GOT3 (cell line): ENCODE measurements at regions not wholly inside any gene's neighbourhood (a gene's known extent, or its start where the extent isn't known, plus 50 kb on each side); places are given as distances from the start of the nearest gene placed in this dataset.
"Not testable (repeated sequence)": the region's sequence is repeated elsewhere in the genome, so short reads cannot be mapped to it uniquely, and the experiment has no call there.

Experiments used
- DNase-seq: peaks from one replicate; lab custom pipeline; 2025; ENCODE audit warnings: mixed read lengths; lab: John Stamatoyannopoulos, UW

DNA sequence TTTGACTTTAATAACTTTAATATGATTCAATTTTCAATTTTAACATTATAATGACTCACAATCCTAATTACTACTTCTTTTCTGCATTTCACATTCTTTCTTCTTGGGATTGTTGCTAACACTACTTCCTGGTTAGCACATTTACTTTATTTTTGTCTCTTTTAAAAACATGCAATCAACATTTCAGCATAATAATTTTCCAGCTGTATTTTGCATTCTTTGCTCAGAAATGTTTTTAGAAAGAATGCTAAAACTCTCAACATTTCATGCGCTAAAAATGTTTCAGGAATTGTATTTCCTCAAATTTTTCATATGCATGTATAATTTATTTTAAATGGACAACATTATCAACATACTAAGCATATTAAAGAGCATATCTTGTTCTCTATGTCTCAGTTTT is 1302.1 kb upstream of the GJE1 start:
- DNase-seq: no peak

- DNase-seq: no peak
Observed at GRCh38 chr6:140828856-140829255, 1303.9 kb upstream of the GJE1 start.

GRCh38 chr6:140827593-140827992 is 1305.1 kb upstream of the GJE1 start:
- no peak for DNase-seq

GRCh38 chr6:140825731-140826130 is 1307.0 kb upstream of the GJE1 start:
- DNase-seq: no peak

DNA sequence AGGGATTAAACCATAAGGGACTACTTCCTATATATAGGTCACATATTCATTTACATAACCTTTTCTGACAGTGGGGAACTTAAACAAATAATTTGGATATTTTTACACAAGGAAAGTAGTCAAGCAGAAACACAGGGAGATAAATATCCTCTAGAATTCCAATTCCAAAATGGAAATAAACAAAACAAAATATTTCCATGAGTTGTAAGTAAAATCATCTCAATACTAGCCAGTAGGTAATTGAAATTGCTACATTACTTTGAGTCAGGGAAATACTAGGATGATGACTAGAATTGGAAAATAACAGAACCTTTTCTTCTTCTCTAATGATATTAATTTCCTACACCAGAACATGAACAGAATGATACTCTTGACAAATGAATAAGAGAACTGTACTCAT is 1308.1 kb upstream of the GJE1 start:
- DNase-seq: no peak

DNA sequence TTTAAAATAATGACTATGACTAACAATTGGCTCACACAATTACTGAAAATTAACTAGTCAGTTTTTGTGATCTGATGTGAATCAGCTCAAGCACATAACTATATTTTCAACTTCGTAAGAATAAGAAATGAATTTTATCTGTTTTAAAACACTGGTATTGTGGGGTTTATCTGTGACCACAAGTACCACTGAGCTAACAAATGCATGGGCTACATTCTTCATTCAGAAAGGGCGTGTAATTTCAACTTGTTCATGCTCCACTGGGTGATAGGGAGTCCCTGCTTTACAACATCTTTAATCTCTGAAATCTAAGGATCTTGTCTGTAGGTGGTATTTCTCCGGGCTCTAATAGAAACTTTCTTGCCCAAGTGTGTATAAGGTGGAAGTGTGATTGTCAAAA is 1311.5 kb upstream of the GJE1 start:
- DNase-seq: no peak

GRCh38 chr6:140817176-140817575 is 1315.5 kb upstream of the GJE1 start:
- no peak for DNase-seq

- no peak for DNase-seq
Observed at GRCh38 chr6:140816681-140817080, 1316.0 kb upstream of the GJE1 start.

DNA sequence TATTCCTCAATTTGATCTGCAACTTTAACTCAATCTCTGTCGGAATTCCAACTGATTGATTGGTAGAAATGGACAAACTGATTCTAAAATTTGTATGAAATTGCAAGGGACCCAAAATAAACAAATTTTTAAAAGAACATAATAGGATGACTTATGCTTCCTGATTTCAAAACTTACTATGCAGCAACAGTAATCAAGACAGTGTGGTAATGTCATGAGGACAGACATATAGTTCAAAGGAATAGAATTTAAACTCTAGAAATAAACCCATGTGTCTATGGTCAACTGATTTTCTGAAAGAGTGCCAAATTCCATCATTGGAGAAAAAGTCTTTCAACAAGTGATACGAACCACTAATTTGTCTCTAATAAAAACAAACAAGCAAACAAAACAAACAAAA is 1320.1 kb upstream of the GJE1 start:
- DNase-seq: no peak

DNA sequence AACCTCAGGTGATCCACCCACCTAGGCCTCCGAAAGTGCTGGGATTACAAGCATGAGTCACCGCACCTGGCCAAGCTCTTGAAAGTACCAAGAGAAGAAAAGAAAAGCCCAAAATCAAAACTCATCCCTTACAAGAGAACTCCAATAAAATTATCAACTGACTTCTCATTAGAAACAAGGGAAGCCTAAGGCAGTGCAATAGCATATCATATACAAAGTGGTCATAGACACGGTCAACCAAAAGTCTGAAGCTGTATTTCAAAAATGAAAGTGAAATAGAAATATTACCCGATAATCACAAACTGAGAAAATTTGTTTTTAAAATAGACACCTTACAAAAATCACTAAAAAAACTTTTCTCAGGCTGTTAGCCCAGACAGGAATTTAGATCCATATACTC is 1321.1 kb upstream of the GJE1 start:
- DNase-seq: no peak

GRCh38 chr6:140809694-140810101 is 1323.0 kb upstream of the GJE1 start:
- no peak for DNase-seq

GRCh38 chr6:140806431-140806830 is 1326.3 kb upstream of the GJE1 start:
- DNase-seq: no peak

GRCh38 chr6:140794544-140794943 is 1338.2 kb upstream of the GJE1 start:
- DNase-seq: no peak

- DNase-seq: no peak
Observed at GRCh38 chr6:140790109-140790508, 1342.6 kb upstream of the GJE1 start.

- no peak for DNase-seq
Observed at GRCh38 chr6:140789466-140789865, 1343.3 kb upstream of the GJE1 start.

DNA sequence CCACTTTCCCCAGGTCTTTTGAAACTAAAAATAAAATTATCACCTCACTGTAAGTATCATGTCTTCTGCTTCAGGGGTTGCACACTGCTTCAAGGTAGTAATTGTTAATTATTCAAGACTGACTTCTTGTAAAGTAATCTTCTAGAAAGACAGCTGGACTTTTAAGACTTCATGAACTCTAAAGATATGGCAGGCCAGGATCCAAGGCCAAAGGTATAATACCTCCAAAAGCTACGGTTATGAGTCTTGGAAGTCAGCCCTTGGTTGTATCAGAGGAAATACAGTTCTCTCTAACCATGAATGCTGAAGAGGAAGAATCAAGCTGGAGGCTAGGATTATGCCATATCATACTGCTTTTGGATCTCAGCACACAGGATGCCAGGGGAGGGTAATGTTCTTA is 1346.8 kb upstream of the GJE1 start:
- DNase-seq: no peak

GRCh38 chr6:140784573-140784972 is 1348.2 kb upstream of the GJE1 start:
- DNase-seq: no peak

DNA sequence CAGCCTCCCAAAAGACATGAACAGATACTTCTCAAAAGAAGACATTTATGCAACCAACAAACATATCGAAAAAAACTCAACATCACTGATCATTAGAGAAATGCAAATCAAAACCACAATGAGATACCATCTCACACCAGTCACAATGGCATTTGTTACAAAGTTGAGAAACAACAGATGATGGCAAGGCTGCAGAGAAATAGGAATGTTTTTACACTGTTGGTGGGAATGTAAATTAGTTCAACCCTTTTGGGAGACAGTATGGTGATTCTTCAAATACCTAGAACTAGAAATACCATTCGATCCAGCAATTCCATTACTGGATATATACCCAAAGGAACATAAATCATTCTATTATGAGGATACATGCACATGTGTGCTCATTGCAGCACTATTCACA is 1349.2 kb upstream of the GJE1 start:
- DNase-seq: not testable (repeated sequence)

DNA sequence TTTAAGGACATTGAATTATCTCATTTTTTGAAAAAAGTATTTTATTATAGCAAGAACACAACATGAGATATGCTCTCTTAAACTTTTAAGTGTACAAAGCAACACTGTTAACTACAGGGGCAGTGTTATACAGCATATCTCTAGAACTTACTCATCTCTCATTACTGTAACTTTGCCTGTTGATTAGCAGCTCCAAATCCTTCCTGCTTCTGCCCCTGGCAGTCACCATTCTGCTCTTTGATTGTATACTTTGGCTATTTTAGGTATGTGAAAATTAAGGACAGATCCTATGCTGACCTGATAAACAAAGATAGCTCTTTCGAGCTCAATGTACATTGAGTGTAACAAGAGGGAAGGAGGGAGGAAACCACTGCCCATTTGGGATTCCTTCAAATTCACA is 1349.8 kb upstream of the GJE1 start:
- no peak for DNase-seq

DNA sequence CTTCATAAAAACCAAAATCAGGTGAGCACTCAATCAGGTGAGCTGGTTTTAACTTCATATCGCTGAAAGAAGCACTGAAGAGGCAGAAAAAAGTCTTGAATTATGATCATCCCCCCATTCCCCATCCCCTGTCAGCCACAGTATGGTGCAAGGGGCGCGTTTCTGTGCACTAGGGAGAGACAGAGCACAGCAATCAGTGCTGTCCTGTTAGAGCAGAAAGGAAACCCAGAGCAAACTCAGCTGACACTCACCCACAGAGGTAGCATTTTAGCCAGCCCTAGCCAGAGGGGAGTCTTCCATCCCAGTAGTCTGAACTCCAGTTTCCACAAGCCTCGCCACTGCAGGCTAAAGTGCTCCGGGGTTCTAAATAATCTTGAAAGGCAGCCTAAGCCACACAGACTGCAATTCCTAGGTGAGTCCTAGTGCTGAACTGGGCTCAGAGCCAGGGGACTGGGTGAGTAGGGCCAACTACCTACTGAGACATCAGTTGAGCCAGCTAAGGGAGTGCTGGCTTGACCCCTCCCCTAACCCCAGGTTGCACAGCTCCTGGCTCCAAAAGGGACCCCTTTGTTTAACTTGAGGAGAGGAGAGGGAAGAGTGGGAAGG is 1352.6 kb upstream of the GJE1 start:
- DNase-seq: no peak

DNA sequence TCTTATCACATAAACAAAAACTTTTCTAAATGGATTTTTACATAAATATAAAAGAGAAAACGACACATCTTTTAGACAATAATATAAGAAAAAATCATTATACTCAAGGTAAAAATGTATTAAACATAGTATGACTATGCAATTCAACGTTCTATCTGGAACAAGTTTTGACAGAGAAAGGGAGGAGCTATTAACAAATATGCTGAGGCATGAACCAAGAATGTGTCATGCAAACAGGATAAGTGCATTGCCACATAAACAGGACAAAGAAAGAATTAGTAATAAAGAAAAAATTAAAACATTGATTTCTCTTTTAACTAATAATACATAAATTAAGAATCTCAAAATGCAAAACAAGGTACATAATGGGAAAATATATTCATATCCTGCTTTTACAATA is 1353.4 kb upstream of the GJE1 start:
- DNase-seq: no peak

- no peak for DNase-seq
Observed at GRCh38 chr6:140777780-140778179, 1354.9 kb upstream of the GJE1 start.

DNA sequence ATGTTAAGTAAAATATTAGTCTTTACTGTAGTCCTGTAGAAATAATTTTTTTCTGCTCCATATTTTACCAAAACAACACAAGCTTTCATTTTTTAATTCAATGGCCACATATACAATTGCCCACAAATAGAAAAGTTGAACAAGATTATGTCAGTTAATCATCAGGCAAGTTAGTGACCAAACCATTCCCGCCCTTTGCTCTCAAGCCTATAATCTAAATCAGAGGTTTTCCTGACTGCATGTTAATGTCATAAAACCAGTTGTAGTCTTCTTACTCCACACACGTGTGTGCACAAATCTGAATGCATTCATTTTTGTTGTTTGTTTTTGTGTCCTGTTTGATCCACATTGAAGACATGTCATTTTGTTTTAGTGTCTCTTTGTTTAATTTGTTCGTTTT is 1357.7 kb upstream of the GJE1 start:
- no peak for DNase-seq

DNA sequence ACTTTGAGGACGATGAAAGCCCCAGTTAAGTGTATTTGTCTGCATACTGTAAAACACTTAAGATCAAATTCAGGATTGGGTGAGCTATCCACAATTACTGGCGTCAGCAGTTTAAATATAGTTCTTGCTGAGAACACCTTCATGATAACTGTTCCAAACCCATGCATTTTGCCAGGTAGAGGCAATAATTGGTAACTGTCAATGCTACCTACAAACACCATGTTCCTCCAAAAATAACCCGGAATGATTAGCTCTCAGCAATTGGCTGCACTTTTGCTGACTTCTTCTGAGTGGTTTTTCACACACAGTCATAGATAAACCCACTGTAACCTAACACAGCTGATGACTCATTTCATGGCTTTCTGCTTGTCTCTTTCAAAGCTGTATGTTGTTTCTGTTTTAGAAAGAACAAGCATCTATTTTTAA is 1358.6 kb upstream of the GJE1 start:
- no peak for DNase-seq

DNA sequence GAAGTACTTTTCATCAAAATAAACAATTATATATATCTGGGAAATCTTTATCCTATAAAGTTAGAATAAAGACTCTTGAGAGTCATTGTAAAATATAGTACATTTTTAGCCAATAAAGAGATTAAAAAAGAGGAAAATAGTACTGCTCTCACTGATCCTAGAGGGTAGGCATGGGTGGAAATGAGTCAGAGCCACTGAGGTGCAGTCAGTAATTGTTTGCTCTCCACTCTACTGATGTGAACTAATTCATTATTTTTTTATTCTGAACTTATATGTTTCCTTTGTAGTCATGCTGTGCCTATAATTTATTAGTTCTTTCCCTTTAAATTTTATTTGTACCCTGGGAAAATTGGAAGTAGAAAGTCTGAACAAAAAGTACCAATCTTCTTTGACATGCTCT is 1359.4 kb upstream of the GJE1 start:
- no peak for DNase-seq
